ENCODE measurements at regions not wholly inside any gene's neighbourhood (a gene's known extent, or its start where the extent isn't known, plus 50 kb on each side); places are given as distances from the start of the nearest gene placed in this dataset.

DNA sequence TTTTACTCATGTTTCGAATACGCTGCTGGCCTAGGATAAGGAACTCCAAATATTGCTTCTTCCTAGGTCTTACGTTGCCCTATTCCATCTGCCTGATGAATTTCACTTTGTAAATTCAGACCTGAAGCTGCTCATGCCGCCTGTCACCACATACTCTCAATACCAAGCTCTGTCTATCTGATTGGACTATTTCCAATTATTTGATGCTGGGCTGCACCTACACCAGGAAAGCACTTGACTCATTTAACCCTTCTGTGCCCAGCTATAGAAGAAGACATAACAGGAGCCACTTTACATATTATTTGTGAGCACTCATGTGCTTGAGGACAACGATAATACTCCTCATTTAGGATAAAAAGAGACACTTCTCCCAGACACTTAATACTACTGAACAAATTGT lies 1293.9 kb upstream of the LRRTM1 start:
- TF ChIP-seq CTCF (IDR thresholded peaks at IDR 0.05; ENCODE audit: low read length): no peak
- no peak for TF ChIP-seq EZH2 (optimal IDR thresholded peaks at IDR 0.05; ENCODE audit: low read depth, low read length)
